Large intestine (tissue), 3 donors: ENCODE measurements at regions not wholly inside any gene's neighbourhood (a gene's known extent, or its start where the extent isn't known, plus 50 kb on each side); places are given as distances from the start of the nearest gene placed in this dataset.

Source experiments
- DNase-seq, 2 donors: peaks; one replicate each; pipeline versions ENCODE4 v3.0.0 to v3.0.0-alpha.2; 2013
- H3K27ac ChIP-seq: one replicate; pipeline ENCODE4 v1.5.1; 2013; ENCODE audit warnings: low read length
- H3K27me3 ChIP-seq: 2 replicates; pipeline ENCODE4 v1.6.1; 2013; ENCODE audit warnings: low read length; ENCODE audit not compliant: control insufficient read depth, insufficient read depth
- H3K36me3 ChIP-seq: 2 replicates; pipeline ENCODE4 v1.6.1; 2013; ENCODE audit warnings: low read length; ENCODE audit not compliant: control insufficient read depth, insufficient read depth
- H3K4me1 ChIP-seq: one replicate; pipeline ENCODE4 v1.6.1; 2013; ENCODE audit warnings: low read length; ENCODE audit not compliant: control insufficient read depth, insufficient read depth
- H3K4me3 ChIP-seq: one replicate; pipeline ENCODE4 v1.5.1; 2013; ENCODE audit warnings: low read length
- H3K9me3 ChIP-seq: one replicate; pipeline ENCODE4 v1.6.1; 2013; ENCODE audit warnings: mild to moderate bottlenecking, low read depth, low read length, moderate library complexity; ENCODE audit not compliant: control insufficient read depth
- WGBS: methylation state at CpG from one replicate; pipeline ENCODE4 v1.1.5; 2013; ENCODE audit warnings: low lambda C conversion rate; ENCODE audit not compliant: insufficient coverage; 5-methylcytosine and 5-hydroxymethylcytosine counted together

DNA sequence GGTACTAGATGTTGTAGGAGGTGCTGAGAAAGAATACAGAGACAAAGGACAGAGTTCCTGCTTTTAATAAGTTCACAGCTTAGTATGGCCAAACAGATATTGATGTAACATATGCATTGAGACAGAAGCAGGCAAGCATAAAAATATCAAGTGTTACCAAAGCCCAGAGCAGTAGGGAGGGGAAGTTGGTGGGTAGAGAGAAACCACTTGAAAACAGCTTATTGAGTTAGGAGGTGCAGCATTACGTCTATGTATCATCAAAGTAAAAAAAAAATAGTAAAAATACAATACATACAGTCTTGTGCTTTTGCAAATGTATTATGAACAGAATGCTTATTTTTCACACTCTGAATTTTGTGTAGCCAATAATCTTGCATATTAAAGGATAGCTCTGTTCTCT is 441.8 kb upstream of the SGCD start:
- H3K4me3 ChIP-seq: no peak overlapping the region
- no peaks in the 10 kb centered on the region for H3K4me1 ChIP-seq
- H3K27ac ChIP-seq: no peak overlapping the region
- DNase-seq: no peak
- no CpG with 5 or more reads among the region's 1 CpG for WGBS
- H3K9me3 ChIP-seq: no peaks in the 10 kb centered on the region
- no peaks in the 10 kb centered on the region for H3K27me3 ChIP-seq
- no peaks in the 10 kb centered on the region for H3K36me3 ChIP-seq

DNA sequence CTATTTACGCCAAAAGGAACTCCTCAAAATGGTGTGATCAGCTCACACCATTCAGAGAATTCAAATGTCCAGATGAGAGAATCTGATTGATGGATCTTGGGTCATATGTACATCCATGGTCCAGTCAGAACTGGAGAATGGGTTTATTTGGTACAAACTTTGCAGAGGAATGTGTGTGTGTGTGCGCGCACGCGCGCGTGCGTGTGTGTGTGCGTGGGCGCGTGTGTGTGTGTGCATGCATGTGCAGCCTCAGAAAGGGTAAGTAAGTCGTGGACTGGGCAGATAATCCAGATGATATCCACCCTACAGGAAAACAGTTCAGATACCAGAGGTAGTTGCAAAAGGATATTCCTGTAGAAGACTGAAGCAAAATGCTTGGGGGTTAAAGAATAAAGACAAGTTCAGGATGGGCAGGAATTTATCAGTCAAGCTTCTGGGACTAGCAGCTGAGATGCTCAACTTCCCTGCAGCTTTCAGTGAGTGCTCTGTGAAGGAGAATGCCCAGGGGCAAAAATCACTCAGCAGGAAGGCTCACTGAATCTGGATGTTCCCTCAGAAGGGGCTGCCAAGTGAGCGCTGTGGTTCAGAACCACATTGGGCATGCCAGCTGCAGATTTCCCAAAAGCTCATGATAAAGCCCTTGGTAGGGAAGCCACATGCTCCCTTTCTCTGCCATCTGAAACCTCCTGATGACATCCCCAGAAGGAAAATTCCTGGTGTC is 440.5 kb upstream of the SGCD start:
- Histone ChIP-seq H3K27ac (no peak overlapping the region), H3K4me1 (no peaks in the 10 kb centered on the region), H3K36me3 (no peaks in the 10 kb centered on the region), H3K4me3 (no peak overlapping the region), H3K9me3 (no peaks in the 10 kb centered on the region), H3K27me3 (no peaks in the 10 kb centered on the region)
- no peak for DNase-seq
- WGBS: 94% methylated on average over 7 of the region's 13 CpGs

DNA sequence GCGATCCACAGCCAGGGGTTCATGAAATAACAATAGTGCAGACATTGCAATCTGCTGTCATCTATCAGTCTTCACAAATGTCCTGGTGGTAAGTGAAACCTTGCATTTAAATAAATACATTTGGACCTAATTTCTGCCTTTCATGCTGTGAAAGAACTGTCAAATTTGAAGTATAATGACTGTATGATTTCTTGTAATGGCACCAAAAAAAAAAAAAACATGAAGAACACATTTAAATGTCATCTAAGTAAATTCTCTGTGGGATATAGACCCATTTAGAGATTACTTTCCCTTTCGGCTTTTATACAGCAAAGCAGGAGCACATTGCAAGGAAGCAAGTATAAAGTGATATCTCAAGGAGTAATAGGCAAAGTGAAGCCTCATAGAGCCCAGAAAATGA is 431.5 kb upstream of the SGCD start:
- H3K36me3 ChIP-seq: no peaks in the 10 kb centered on the region
- H3K9me3 ChIP-seq: no peaks in the 10 kb centered on the region
- WGBS: no CpG with 5 or more reads among the region's 2 CpGs
- H3K27me3 ChIP-seq: no peaks in the 10 kb centered on the region
- H3K4me3 ChIP-seq: no peak overlapping the region
- H3K4me1 ChIP-seq: no peaks in the 10 kb centered on the region
- no peak overlapping the region for H3K27ac ChIP-seq
- no peak for DNase-seq

DNA sequence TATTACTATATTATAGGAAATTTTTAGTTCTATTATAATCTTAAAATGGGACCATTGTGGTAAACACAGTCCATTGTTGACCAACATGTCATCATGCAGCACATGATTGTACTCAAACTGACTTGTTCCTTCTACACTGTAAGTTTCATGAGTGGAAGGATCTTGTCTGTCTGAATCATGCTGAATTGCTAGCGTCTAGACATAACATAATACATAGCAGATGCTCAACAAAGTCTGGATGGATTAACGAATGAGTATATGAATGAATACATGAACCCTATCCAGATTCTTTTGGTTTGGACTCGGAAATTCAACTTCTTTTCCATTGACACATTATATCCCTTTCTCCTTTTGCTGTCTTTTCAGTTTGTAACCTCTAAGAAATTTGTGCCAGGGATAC is 429.2 kb upstream of the SGCD start:
- no peak for DNase-seq
- H3K4me3 ChIP-seq: no peak overlapping the region
- WGBS: 100% methylated on average over 1 of the region's 3 CpGs
- H3K27me3 ChIP-seq: no peaks in the 10 kb centered on the region
- no peak overlapping the region for H3K27ac ChIP-seq
- no peaks in the 10 kb centered on the region for H3K9me3 ChIP-seq
- no peaks in the 10 kb centered on the region for H3K4me1 ChIP-seq
- H3K36me3 ChIP-seq: no peaks in the 10 kb centered on the region

DNA sequence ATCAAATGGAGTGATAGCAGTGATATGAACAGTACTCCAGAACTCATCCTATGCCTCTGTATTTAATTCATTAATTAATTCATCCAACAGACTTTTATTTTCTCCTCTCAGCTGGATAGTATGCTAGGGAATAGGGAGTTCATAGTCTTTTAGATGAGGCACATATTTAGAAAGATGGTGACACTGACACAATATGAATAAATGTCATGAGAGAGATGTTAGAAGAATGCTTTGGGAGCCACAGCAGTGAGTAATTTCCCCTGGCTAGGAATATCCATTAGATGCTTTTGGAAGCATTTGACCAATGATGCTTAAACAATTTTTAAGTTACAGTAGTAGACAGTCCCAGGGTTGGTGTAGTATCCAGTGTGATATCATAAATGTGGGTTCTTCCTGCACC is 428.7 kb upstream of the SGCD start:
- no peak for DNase-seq
- no peak overlapping the region for H3K27ac ChIP-seq
- no peaks in the 10 kb centered on the region for H3K4me1 ChIP-seq
- H3K27me3 ChIP-seq: no peaks in the 10 kb centered on the region
- H3K4me3 ChIP-seq: no peak overlapping the region
- no peaks in the 10 kb centered on the region for H3K36me3 ChIP-seq
- no peaks in the 10 kb centered on the region for H3K9me3 ChIP-seq

DNA sequence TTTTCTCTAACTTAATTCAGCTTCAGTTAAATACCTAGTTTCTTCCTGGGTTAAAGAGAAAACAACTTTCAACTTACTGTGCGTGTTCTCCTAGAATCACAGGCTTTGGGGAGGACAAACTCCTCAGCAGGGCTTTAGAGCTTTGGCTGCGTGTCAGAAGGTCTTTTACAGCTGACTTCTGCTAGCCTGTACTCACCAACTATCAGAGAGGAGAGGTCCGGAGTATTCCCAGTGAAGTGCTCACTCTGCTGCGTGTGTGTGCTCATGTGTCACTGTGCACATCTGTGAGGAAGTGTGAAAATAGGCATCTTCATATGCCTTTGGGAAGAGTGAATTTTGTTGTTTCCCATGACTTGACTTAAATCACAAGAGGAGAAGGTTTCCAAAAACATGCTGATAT is 423.2 kb upstream of the SGCD start:
- Histone ChIP-seq H3K36me3 (no peaks in the 10 kb centered on the region), H3K27me3 (no peaks in the 10 kb centered on the region), H3K27ac (no peak overlapping the region), H3K9me3 (no peaks in the 10 kb centered on the region), H3K4me3 (no peak overlapping the region), H3K4me1 (no peaks in the 10 kb centered on the region)
- no peak for DNase-seq
- WGBS: no CpG with 5 or more reads among the region's 4 CpGs

DNA sequence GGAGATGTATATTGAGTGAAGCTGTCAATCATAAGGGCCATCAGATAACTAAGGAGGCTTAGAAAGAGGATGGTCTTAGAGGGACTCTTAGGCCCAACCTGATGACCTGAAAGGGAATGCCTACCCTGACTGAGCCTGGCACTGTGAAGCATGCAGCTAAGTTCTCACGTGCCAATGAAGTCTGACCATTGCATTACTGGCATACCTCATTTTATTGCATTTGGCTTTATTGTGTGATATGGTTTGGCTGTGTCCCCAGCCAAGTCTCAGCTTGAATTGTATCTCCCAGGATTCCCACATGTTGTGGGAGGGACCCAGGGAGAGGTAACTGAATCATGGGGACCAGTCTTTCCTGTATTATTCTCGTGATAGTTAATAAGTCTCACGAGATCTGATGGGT is 421.6 kb upstream of the SGCD start:
- no peaks in the 10 kb centered on the region for H3K36me3 ChIP-seq
- no peaks in the 10 kb centered on the region for H3K4me1 ChIP-seq
- no CpG with 5 or more reads among the region's 3 CpGs for WGBS
- no peak overlapping the region for H3K27ac ChIP-seq
- H3K4me3 ChIP-seq: no peak overlapping the region
- no peaks in the 10 kb centered on the region for H3K9me3 ChIP-seq
- no peak for DNase-seq
- no peaks in the 10 kb centered on the region for H3K27me3 ChIP-seq

DNA sequence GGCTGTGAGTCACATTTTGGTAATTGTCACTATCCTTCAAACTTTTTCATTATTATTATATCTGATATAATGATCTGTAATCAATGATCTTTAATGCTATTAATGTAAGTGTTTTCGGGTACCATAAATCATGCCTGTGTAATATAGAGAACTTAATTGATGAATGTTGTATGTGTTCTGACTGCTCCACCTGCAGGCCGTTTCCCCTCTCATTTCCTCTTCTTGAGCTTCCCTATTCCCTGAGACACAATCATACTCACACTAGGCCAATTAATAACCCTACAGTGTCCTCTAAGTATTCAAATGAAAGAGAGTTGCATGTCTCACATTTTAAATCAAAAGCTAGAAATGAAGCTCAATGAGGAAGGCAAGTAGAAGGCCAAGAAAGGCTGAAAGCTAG is 420.9 kb upstream of the SGCD start:
- H3K4me1 ChIP-seq: no peaks in the 10 kb centered on the region
- H3K4me3 ChIP-seq: no peak overlapping the region
- 0% methylated on average over 1 of the region's 2 CpGs for WGBS
- no peaks in the 10 kb centered on the region for H3K9me3 ChIP-seq
- no peaks in the 10 kb centered on the region for H3K27me3 ChIP-seq
- H3K27ac ChIP-seq: no peak overlapping the region
- no peaks in the 10 kb centered on the region for H3K36me3 ChIP-seq
- no peak for DNase-seq

DNA sequence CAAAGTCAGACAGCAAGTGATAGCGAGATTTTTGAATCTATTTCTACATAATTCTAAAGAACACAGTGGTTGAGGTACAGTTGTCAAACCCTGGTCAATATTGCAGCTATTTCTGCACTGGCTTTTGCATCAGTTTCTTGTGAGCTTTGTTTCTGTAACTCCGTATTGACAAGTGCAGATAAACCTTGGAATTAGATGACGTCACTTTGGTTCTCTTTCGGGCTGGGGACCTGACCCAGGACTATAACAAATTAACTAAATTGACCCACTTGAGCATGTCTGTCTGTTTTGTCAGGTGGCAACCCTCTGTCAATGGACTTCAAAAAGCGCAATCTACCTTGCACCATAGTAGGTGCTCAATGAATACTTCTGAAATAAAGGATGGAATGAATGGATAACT is 418.4 kb upstream of the SGCD start:
- H3K36me3 ChIP-seq: no peaks in the 10 kb centered on the region
- no peak overlapping the region for H3K27ac ChIP-seq
- H3K4me1 ChIP-seq: no peaks in the 10 kb centered on the region
- DNase-seq: no peak
- no CpG with 5 or more reads among the region's 5 CpGs for WGBS
- H3K27me3 ChIP-seq: no peaks in the 10 kb centered on the region
- no peaks in the 10 kb centered on the region for H3K9me3 ChIP-seq
- no peak overlapping the region for H3K4me3 ChIP-seq

DNA sequence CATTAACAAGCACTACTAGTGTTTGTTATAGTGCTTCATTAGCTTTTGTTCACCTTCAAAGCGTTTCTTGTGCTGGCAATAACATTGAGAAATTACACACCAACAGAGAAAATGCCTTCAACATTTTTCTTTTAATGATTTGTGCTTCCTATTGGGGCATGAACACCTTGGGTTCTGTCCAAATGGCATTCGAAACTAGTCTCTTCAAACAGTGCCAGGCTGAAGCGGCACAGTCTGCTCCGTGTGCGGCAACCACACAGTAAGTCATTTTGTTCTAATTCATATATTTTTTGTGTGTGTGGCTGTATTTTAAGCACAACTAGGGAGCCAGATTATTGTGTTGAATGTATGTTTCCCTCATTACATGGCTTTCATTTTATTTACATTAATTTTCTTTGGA is 414.7 kb upstream of the SGCD start:
- Histone ChIP-seq H3K36me3 (no peaks in the 10 kb centered on the region), H3K27me3 (no peaks in the 10 kb centered on the region), H3K4me3 (no peak overlapping the region), H3K9me3 (no peaks in the 10 kb centered on the region), H3K4me1 (no peaks in the 10 kb centered on the region), H3K27ac (no peak overlapping the region)
- WGBS: no CpG with 5 or more reads among the region's 5 CpGs
- DNase-seq: no peak

DNA sequence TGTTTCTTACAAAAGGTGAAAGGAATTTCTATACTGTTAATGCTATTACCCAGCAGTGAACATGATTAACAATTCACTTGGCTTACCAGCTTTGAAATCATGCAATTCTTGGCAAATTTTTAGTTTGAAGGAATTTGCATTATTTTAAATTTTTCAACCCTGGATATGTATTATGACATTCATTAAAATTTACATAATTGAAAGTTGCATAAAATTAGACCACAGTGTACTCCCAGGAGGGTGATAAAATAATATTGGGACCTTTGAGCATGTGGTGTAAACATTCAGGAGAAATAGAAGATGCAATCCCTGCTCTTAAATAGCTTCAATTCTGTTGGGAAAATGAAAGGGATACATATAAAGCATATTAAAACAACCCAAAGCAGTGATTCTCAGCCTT is 412.2 kb upstream of the SGCD start:
- no peaks in the 10 kb centered on the region for H3K36me3 ChIP-seq
- no peak overlapping the region for H3K27ac ChIP-seq
- no peak overlapping the region for H3K4me3 ChIP-seq
- H3K27me3 ChIP-seq: no peaks in the 10 kb centered on the region
- no peaks in the 10 kb centered on the region for H3K9me3 ChIP-seq
- H3K4me1 ChIP-seq: no peaks in the 10 kb centered on the region
- no peak for DNase-seq
